GM19025 (cell line): ENCODE measurements at regions not wholly inside any gene's neighbourhood (a gene's known extent, or its start where the extent isn't known, plus 50 kb on each side); places are given as distances from the start of the nearest gene placed in this dataset.
"Not testable (repeated sequence)": the region's sequence is repeated elsewhere in the genome, so short reads cannot be mapped to it uniquely, and the experiment has no call there.

Experiments used
- ATAC-seq: cut with Tn5 transposase; IDR thresholded peaks from one replicate; pipeline ENCODE4 v1.9.1; 2021; ENCODE audit warnings: mild to moderate bottlenecking, low read depth, moderate library complexity; ENCODE audit not compliant: unreplicated experiment

GRCh38 chr1:95733031-95733430 lies 499.0 kb downstream of the RWDD3 start:
- no peak for ATAC-seq

- ATAC-seq: no peak
These were observed 499.7 kb downstream of the RWDD3 start for GRCh38 chr1:95733671-95734070.

GRCh38 chr1:95734560-95734959 lies 500.6 kb downstream of the RWDD3 start:
- no peak for ATAC-seq

- ATAC-seq: peak; percentile 74
These were observed 508.6 kb downstream of the RWDD3 start for GRCh38 chr1:95742591-95743089.

- no peak for ATAC-seq
These were observed 510.7 kb downstream of the RWDD3 start for GRCh38 chr1:95744731-95745130.

- ATAC-seq: no peak
These were observed 518.7 kb downstream of the RWDD3 start for GRCh38 chr1:95752515-95753381.

GRCh38 chr1:95753382-95754016 lies 519.5 kb downstream of the RWDD3 start:
- ATAC-seq: no peak

- ATAC-seq: no peak
These were observed 520.4 kb downstream of the RWDD3 start for GRCh38 chr1:95754412-95754811.

- ATAC-seq: no peak
These were observed 532.0 kb downstream of the RWDD3 start for GRCh38 chr1:95766036-95766435.

- no peak for ATAC-seq
These were observed 536.6 kb downstream of the RWDD3 start for GRCh38 chr1:95770581-95770980.

- ATAC-seq: no peak
These were observed 544.2 kb downstream of the RWDD3 start for GRCh38 chr1:95778217-95778616.

- no peak for ATAC-seq
These were observed 546.8 kb downstream of the RWDD3 start for GRCh38 chr1:95780836-95781235.

GRCh38 chr1:95790136-95790535 lies 556.1 kb downstream of the RWDD3 start:
- ATAC-seq: no peak

GRCh38 chr1:95793893-95794292 lies 559.9 kb downstream of the RWDD3 start:
- no peak for ATAC-seq

GRCh38 chr1:95797761-95798160 lies 563.8 kb downstream of the RWDD3 start:
- not testable (repeated sequence) for ATAC-seq

- no peak for ATAC-seq
These were observed 572.2 kb downstream of the RWDD3 start for GRCh38 chr1:95806171-95806570.

GRCh38 chr1:95809391-95809790 lies 575.4 kb downstream of the RWDD3 start:
- no peak for ATAC-seq

- no peak for ATAC-seq
These were observed 581.5 kb downstream of the RWDD3 start for GRCh38 chr1:95815511-95815910.

GRCh38 chr1:95829556-95829955 lies 595.5 kb downstream of the RWDD3 start:
- no peak for ATAC-seq

GRCh38 chr1:95832370-95832769 lies 598.4 kb downstream of the RWDD3 start:
- no peak for ATAC-seq

GRCh38 chr1:95849439-95849838 lies 615.4 kb downstream of the RWDD3 start:
- ATAC-seq: no peak

GRCh38 chr1:95850165-95850649 lies 616.2 kb downstream of the RWDD3 start:
- ATAC-seq: no peak
